Prostate gland (tissue), 2 donors: ENCODE measurements at regions not wholly inside any gene's neighbourhood (a gene's known extent, or its start where the extent isn't known, plus 50 kb on each side); places are given as distances from the start of the nearest gene placed in this dataset.

Experiments
- POLR2A ChIP-seq: fragments of 450-650 bp; IDR thresholded peaks from one replicate; pipeline ENCODE4 v1.6.1; 2016; ENCODE audit warnings: antibody characterized with exemption, mild to moderate bottlenecking
- POLR2AphosphoS5 ChIP-seq: sonication (generic); formaldehyde crosslinking; IDR thresholded peaks from one replicate; pipeline ENCODE4 v1.6.1; 2017; ENCODE audit warnings: antibody characterized with exemption
- TF ChIP-seq, protein P1 (sequence below), 4 experiments: fragments of 200-600 bp in 2 of 4; fragments of 450-650 bp in 2 of 4; sonication (generic) in 2 of 4; IDR thresholded peaks; 1 replicate in 3 of 4; 2 replicates in 1 of 4; pipeline ENCODE4 v1.5.1; 2016 to 2019; ENCODE audit warnings: antibody characterized with exemption in 4 of 4, mild to moderate bottlenecking in 2 of 4, moderate library complexity in 2 of 4

DNA sequence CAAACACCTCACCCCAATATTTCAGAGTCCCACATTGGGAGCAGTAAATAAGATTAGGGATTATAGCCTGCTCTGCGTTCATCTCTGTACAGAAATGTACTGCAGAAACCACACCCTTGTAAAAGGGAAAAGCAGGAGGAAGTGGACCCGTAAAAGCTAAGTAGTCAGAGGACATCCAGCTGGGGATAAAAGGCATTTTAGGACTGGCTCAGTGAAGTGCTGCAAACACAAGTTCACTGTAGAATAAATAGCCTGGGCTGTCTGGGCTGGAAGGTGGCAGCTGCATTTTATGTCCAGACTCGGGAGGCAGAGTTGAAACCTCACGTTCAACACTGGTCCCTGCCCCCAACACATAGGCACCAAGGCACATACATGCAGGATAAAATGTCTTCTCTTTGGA lies 178.7 kb upstream of the FAT1 start:
- TF ChIP-seq POLR2AphosphoS5 (no peak), POLR2A (no peak)
- TF ChIP-seq, protein P1, sequence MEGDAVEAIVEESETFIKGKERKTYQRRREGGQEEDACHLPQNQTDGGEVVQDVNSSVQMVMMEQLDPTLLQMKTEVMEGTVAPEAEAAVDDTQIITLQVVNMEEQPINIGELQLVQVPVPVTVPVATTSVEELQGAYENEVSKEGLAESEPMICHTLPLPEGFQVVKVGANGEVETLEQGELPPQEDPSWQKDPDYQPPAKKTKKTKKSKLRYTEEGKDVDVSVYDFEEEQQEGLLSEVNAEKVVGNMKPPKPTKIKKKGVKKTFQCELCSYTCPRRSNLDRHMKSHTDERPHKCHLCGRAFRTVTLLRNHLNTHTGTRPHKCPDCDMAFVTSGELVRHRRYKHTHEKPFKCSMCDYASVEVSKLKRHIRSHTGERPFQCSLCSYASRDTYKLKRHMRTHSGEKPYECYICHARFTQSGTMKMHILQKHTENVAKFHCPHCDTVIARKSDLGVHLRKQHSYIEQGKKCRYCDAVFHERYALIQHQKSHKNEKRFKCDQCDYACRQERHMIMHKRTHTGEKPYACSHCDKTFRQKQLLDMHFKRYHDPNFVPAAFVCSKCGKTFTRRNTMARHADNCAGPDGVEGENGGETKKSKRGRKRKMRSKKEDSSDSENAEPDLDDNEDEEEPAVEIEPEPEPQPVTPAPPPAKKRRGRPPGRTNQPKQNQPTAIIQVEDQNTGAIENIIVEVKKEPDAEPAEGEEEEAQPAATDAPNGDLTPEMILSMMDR (IDR thresholded peaks at IDR 0.05) = no peak
